CD4-positive, alpha-beta T cell (primary cell): ENCODE measurements at regions not wholly inside any gene's neighbourhood (a gene's known extent, or its start where the extent isn't known, plus 50 kb on each side); places are given as distances from the start of the nearest gene placed in this dataset.

Experiments
- ATAC-seq: fragments of 200-7000 bp; cut with Tn5 transposase; one replicate; pipeline ENCODE4 v1.10.0; 2022; ENCODE audit warnings: mild to moderate bottlenecking; ENCODE audit not compliant: poor library complexity
- CTCF ChIA-PET: fragments of 350-600 bp; sonication (Branson Sonifier 250); formaldehyde crosslinking; loops from one replicate; lab custom pipeline; 2021; ENCODE audit warnings: antibody characterized with exemption, inconsistent platforms; lab: Charles Lee
- POLR2A ChIA-PET: fragments of 350-600 bp; sonication (Branson Sonifier 250); formaldehyde crosslinking; loops from one replicate; lab custom pipeline; 2021; ENCODE audit warnings: antibody characterized with exemption, inconsistent platforms; lab: Charles Lee
- DNase-seq, 14 experiments: peaks; one replicate each; pipeline ENCODE4 v3.0.0-alpha.2; 2013 to 2020; ENCODE audit warnings: mixed read lengths in 2 of 14
- H3K27ac ChIP-seq, 2 donors: one replicate each; pipeline versions ENCODE4 v1.5.1 to v1.7.0; 2013; ENCODE audit warnings: low read length in 2 of 2, low read depth in 1 of 2, mild to moderate bottlenecking in 1 of 2
- H3K27me3 ChIP-seq, 2 experiments: 1 replicate in 1 of 2; 2 replicates in 1 of 2; pipeline versions ENCODE4 v1.6.1 to v1.7.0; 2013; ENCODE audit warnings: low read length in 2 of 2, control low read depth in 1 of 2, mild to moderate bottlenecking in 1 of 2, moderate library complexity in 1 of 2; ENCODE audit not compliant: insufficient read depth in 2 of 2, control insufficient read depth in 1 of 2
- H3K36me3 ChIP-seq: one replicate; pipeline ENCODE4 v1.6.1; 2013; ENCODE audit warnings: low read length, control low read depth; ENCODE audit not compliant: insufficient read depth
- H3K4me1 ChIP-seq: one replicate; pipeline ENCODE4 v1.6.1; 2013; ENCODE audit warnings: low read length, control low read depth; ENCODE audit not compliant: insufficient read depth
- H3K4me3 ChIP-seq: one replicate; pipeline ENCODE4 v1.5.1; 2013; ENCODE audit warnings: mild to moderate bottlenecking, low read length, moderate library complexity
- H3K9me3 ChIP-seq, 2 experiments: 1 replicate in 1 of 2; 2 replicates in 1 of 2; pipeline versions ENCODE4 v1.6.1 to v1.7.0; 2013; ENCODE audit warnings: low read length in 2 of 2, mild to moderate bottlenecking in 2 of 2, control low read depth in 1 of 2, moderate library complexity in 1 of 2; ENCODE audit not compliant: control insufficient read depth in 1 of 2, insufficient read depth in 1 of 2
- H3K27ac Mint-ChIP-seq: one replicate; pipeline ENCODE4 v1.8.0; 2020; ENCODE audit warnings: mixed read lengths
- H3K27me3 Mint-ChIP-seq: one replicate; pipeline ENCODE4 v1.8.0; 2021; ENCODE audit warnings: mixed read lengths
- H3K36me3 Mint-ChIP-seq: one replicate; pipeline ENCODE4 v1.8.0; 2021; ENCODE audit warnings: low read depth, mixed read lengths
- H3K4me1 Mint-ChIP-seq: one replicate; pipeline ENCODE4 v1.8.0; 2021; ENCODE audit warnings: low read depth, mixed read lengths
- H3K4me3 Mint-ChIP-seq: one replicate; pipeline ENCODE4 v1.8.0; 2020; ENCODE audit warnings: mild to moderate bottlenecking, mixed read lengths
- H3K9me3 Mint-ChIP-seq: one replicate; pipeline ENCODE4 v1.8.0; 2020; ENCODE audit warnings: mixed read lengths
- CTCF ChIP-seq: fragments of 200-600 bp; IDR thresholded peaks from one replicate; pipeline ENCODE4 v1.8.0; 2022; ENCODE audit warnings: antibody characterized with exemption, mild to moderate bottlenecking
- intact Hi-C, 2 experiments: fragments of 100-400 bp; cut with DNase I in 1 of 2; cut with micrococcal nuclease in 1 of 2; formaldehyde crosslinking; loops; one replicate each; pipeline versions ENCODE4 v1.15.1 to v1.9.0; 2023 to 2025; cut with DNase I, micrococcal nuclease

GRCh38 chr12:115763376-115763775 is 514.1 kb downstream of the MED13L start:
- Mint-ChIP-seq H3K4me3 (no peak overlapping the region), H3K9me3 (peaks cover 4% of the 10 kb centered on the region), H3K36me3 (no peaks in the 10 kb centered on the region), H3K4me1 (no peaks in the 10 kb centered on the region), H3K27me3 (peaks cover 17% of the 10 kb centered on the region), H3K27ac (no peak overlapping the region)
- no peak for ATAC-seq
- Histone ChIP-seq H3K9me3 (no peaks in the 10 kb centered on the region), H3K27ac (no peak overlapping the region), H3K36me3 (no peaks in the 10 kb centered on the region), H3K27me3 (no peaks in the 10 kb centered on the region), H3K4me3 (no peak overlapping the region), H3K4me1 (no peaks in the 10 kb centered on the region)
- intact Hi-C loops: no loop called here
- ChIA-PET CTCF (no interaction called here), POLR2A (no interaction called here)
- no peak for DNase-seq
- no peak for TF ChIP-seq CTCF

- ATAC-seq (no peak), DNase-seq (no peak)
- Mint-ChIP-seq H3K9me3 (peaks cover 4% of the 10 kb centered on the region), H3K27ac (no peak overlapping the region), H3K27me3 (peaks cover 17% of the 10 kb centered on the region), H3K4me3 (no peak overlapping the region), H3K4me1 (no peaks in the 10 kb centered on the region), H3K36me3 (no peaks in the 10 kb centered on the region)
- Histone ChIP-seq H3K27ac (no peak overlapping the region), H3K27me3 (no peaks in the 10 kb centered on the region), H3K4me3 (no peak overlapping the region), H3K4me1 (no peaks in the 10 kb centered on the region), H3K36me3 (no peaks in the 10 kb centered on the region), H3K9me3 (no peaks in the 10 kb centered on the region)
- POLR2A ChIA-PET: no interaction called here
- no peak for TF ChIP-seq CTCF
- CTCF ChIA-PET: no interaction called here
- intact Hi-C loops: no loop called here
These were observed 514.6 kb downstream of the MED13L start for GRCh38 chr12:115762936-115763335.

- Mint-ChIP-seq H3K4me3 (no peak overlapping the region), H3K9me3 (peaks cover 2% of the 10 kb centered on the region), H3K27ac (no peak overlapping the region), H3K27me3 (peaks cover 17% of the 10 kb centered on the region), H3K4me1 (no peaks in the 10 kb centered on the region), H3K36me3 (no peaks in the 10 kb centered on the region)
- H3K27me3 ChIP-seq: no peaks in the 10 kb centered on the region
- TF ChIP-seq CTCF: no peak
- H3K4me3 ChIP-seq: no peak overlapping the region
- ChIA-PET CTCF (no interaction called here), POLR2A (no interaction called here)
- intact Hi-C loops: no loop called here
- ATAC-seq (no peak), DNase-seq (no peak)
- H3K27ac ChIP-seq: no peak overlapping the region
- no peaks in the 10 kb centered on the region for H3K4me1 ChIP-seq
- no peaks in the 10 kb centered on the region for H3K36me3 ChIP-seq
- H3K9me3 ChIP-seq: no peaks in the 10 kb centered on the region
These were observed 515.7 kb downstream of the MED13L start for GRCh38 chr12:115761784-115762183.
